HG02870 (cell line): ENCODE measurements at regions not wholly inside any gene's neighbourhood (a gene's known extent, or its start where the extent isn't known, plus 50 kb on each side); places are given as distances from the start of the nearest gene placed in this dataset.
A peak's percentile ranks its signal among the peaks of the same experiment; 100 is the strongest.

ENCODE experiments used
- ATAC-seq: cut with Tn5 transposase; IDR thresholded peaks from one replicate; pipeline ENCODE4 v1.9.1; 2021; ENCODE audit warnings: mild to moderate bottlenecking, moderate library complexity; ENCODE audit not compliant: unreplicated experiment

GRCh38 chr12:72082986-72083820 lies 144.6 kb downstream of the TPH2 start:
- ATAC-seq = no peak

- no peak for ATAC-seq
Measured at GRCh38 chr12:72084061-72084460, 145.4 kb downstream of the TPH2 start.

- no peak for ATAC-seq
Measured at GRCh38 chr12:72084880-72085279, 146.2 kb downstream of the TPH2 start.

GRCh38 chr12:72089678-72090077 lies 151.0 kb downstream of the TPH2 start:
- no peak for ATAC-seq

- ATAC-seq = no peak
Measured at GRCh38 chr12:72093424-72093823, 154.8 kb downstream of the TPH2 start.

- no peak for ATAC-seq
Measured at GRCh38 chr12:72093930-72094329, 155.3 kb downstream of the TPH2 start.

- ATAC-seq = no peak
Measured at GRCh38 chr12:72094490-72094889, 155.8 kb downstream of the TPH2 start.

- no peak for ATAC-seq
Measured at GRCh38 chr12:72095025-72095424, 156.4 kb downstream of the TPH2 start.

- ATAC-seq = no peak
Measured at GRCh38 chr12:72098622-72099021, 160.0 kb downstream of the TPH2 start.

- no peak for ATAC-seq
Measured at GRCh38 chr12:72100854-72101253, 162.2 kb downstream of the TPH2 start.

GRCh38 chr12:72102150-72102549 lies 163.5 kb downstream of the TPH2 start:
- ATAC-seq = no peak

GRCh38 chr12:72105849-72106248 lies 166.3 kb upstream of the TRHDE start:
- no peak for ATAC-seq

- ATAC-seq = no peak
Measured at GRCh38 chr12:72110937-72111650, 161.1 kb upstream of the TRHDE start.

GRCh38 chr12:72111706-72112105 lies 160.5 kb upstream of the TRHDE start:
- no peak for ATAC-seq

- ATAC-seq = no peak
Measured at GRCh38 chr12:72133497-72134055, 138.6 kb upstream of the TRHDE start.

GRCh38 chr12:72134246-72135020 lies 137.7 kb upstream of the TRHDE start:
- no peak for ATAC-seq

GRCh38 chr12:72135021-72135301 lies 137.2 kb upstream of the TRHDE start:
- ATAC-seq = no peak

- no peak for ATAC-seq
Measured at GRCh38 chr12:72136792-72137191, 135.4 kb upstream of the TRHDE start.

- ATAC-seq = no peak
Measured at GRCh38 chr12:72139411-72139810, 132.8 kb upstream of the TRHDE start.

GRCh38 chr12:72141381-72141780 lies 130.8 kb upstream of the TRHDE start:
- peak; percentile 99 for ATAC-seq

GRCh38 chr12:72144553-72144952 lies 127.6 kb upstream of the TRHDE start:
- ATAC-seq = no peak
